ENCODE measurements at regions not wholly inside any gene's neighbourhood (a gene's known extent, or its start where the extent isn't known, plus 50 kb on each side); places are given as distances from the start of the nearest gene placed in this dataset.

DNA sequence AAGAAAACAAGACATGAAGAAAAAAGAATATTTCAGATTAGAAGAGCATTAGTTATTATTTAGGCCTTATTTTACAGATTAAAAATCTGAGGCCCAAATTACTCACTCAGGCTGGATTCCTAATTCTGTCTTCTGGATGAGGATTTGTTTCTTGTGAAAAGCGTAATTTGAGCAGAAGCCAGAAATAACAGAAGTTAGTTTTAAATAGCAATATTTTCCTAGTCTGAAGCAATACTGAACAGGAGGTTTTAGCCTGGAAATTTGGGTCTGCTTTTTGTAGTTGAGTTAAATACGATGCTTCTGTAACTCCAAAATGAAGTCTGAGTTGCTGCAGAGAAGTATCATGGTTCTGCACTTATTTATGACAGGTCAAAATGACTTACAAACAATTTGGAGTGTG is 124.9 kb downstream of the RTL3 start:
- TF ChIP-seq, protein P1, sequence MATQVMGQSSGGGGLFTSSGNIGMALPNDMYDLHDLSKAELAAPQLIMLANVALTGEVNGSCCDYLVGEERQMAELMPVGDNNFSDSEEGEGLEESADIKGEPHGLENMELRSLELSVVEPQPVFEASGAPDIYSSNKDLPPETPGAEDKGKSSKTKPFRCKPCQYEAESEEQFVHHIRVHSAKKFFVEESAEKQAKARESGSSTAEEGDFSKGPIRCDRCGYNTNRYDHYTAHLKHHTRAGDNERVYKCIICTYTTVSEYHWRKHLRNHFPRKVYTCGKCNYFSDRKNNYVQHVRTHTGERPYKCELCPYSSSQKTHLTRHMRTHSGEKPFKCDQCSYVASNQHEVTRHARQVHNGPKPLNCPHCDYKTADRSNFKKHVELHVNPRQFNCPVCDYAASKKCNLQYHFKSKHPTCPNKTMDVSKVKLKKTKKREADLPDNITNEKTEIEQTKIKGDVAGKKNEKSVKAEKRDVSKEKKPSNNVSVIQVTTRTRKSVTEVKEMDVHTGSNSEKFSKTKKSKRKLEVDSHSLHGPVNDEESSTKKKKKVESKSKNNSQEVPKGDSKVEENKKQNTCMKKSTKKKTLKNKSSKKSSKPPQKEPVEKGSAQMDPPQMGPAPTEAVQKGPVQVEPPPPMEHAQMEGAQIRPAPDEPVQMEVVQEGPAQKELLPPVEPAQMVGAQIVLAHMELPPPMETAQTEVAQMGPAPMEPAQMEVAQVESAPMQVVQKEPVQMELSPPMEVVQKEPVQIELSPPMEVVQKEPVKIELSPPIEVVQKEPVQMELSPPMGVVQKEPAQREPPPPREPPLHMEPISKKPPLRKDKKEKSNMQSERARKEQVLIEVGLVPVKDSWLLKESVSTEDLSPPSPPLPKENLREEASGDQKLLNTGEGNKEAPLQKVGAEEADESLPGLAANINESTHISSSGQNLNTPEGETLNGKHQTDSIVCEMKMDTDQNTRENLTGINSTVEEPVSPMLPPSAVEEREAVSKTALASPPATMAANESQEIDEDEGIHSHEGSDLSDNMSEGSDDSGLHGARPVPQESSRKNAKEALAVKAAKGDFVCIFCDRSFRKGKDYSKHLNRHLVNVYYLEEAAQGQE (IDR thresholded peaks at IDR 0.05; ENCODE audit: insufficient replicate concordance, low read depth), result no peak
- TF ChIP-seq, protein P2, sequence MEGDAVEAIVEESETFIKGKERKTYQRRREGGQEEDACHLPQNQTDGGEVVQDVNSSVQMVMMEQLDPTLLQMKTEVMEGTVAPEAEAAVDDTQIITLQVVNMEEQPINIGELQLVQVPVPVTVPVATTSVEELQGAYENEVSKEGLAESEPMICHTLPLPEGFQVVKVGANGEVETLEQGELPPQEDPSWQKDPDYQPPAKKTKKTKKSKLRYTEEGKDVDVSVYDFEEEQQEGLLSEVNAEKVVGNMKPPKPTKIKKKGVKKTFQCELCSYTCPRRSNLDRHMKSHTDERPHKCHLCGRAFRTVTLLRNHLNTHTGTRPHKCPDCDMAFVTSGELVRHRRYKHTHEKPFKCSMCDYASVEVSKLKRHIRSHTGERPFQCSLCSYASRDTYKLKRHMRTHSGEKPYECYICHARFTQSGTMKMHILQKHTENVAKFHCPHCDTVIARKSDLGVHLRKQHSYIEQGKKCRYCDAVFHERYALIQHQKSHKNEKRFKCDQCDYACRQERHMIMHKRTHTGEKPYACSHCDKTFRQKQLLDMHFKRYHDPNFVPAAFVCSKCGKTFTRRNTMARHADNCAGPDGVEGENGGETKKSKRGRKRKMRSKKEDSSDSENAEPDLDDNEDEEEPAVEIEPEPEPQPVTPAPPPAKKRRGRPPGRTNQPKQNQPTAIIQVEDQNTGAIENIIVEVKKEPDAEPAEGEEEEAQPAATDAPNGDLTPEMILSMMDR (IDR thresholded peaks at IDR 0.05; ENCODE audit: insufficient read depth, low read length), result no peak
- TF ChIP-seq POLR2AphosphoS5 (IDR thresholded peaks at IDR 0.05; ENCODE audit: low read depth) (no peak), GABPA (IDR thresholded peaks at IDR 0.05; ENCODE audit: low read depth) (no peak), SPI1 (IDR thresholded peaks at IDR 0.05; ENCODE audit: borderline replicate concordance, low read depth) (no peak)
- no peak for DNase-seq (ENCODE audit: low read depth in 1 of 2, low spot score in 1 of 2)
- Histone ChIP-seq H3K4me3 (replicated peaks; ENCODE audit: insufficient read depth, low read length) (no peak overlapping the region), H3K27me3 (ENCODE audit: insufficient read depth, poor library complexity, severe bottlenecking) (no peaks in the 10 kb centered on the region), H3K27ac (replicated peaks) (no peak overlapping the region)

DNA sequence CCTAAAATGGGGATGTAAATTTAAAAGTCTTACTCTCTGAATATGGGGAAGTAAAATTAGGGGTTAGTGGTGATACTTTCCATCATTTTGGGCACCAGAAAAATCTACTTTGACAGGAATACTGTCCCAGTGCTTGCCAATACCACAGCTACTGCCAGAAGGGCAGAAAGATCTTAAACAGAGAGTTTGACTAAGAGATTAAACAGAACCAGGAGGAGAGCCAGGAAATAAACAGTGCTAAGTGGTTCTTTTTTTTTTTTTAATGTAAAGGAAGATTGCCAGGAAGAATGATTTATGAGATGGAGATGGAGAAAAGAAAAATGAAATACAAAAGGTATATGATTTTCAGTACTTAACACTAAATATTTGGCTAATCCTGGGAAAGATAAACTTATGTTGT is 126.8 kb downstream of the RTL3 start:
- H3K4me3 ChIP-seq (replicated peaks; ENCODE audit: insufficient read depth, low read length), result no peak overlapping the region
- no peak overlapping the region for H3K27ac ChIP-seq (replicated peaks)
- TF ChIP-seq SPI1 (IDR thresholded peaks at IDR 0.05; ENCODE audit: borderline replicate concordance, low read depth), result no peak
- TF ChIP-seq, protein P2 (IDR thresholded peaks at IDR 0.05; ENCODE audit: insufficient read depth, low read length), result no peak
- TF ChIP-seq POLR2AphosphoS5 (IDR thresholded peaks at IDR 0.05; ENCODE audit: low read depth), result no peak
- TF ChIP-seq, protein P1 (IDR thresholded peaks at IDR 0.05; ENCODE audit: insufficient replicate concordance, low read depth), result no peak
- no peak for TF ChIP-seq GABPA (IDR thresholded peaks at IDR 0.05; ENCODE audit: low read depth)
- no peak for DNase-seq (ENCODE audit: low read depth in 1 of 2, low spot score in 1 of 2)
- no peaks in the 10 kb centered on the region for H3K27me3 ChIP-seq (ENCODE audit: insufficient read depth, poor library complexity, severe bottlenecking)

DNA sequence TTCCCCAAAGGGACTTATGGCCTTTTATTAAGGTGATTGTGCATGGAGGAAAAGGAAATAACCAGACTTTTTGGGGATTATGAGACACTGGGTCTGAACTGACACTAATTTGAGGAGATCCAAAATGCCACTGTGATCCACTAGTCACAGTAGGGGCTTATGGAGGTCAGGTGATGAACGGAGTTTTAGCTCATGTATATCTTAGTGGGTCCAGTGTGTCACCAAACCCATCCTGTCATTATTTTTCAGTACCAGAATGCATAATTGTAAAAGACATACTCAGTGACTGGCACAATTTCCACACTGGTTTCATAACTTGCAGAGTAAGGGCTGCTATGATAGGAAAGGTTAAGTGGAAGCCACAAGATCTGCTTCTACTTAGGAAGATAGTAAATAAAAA is 131.3 kb downstream of the RTL3 start:
- no peak for DNase-seq (ENCODE audit: low read depth in 1 of 2, low spot score in 1 of 2)
- no peak for TF ChIP-seq POLR2AphosphoS5 (IDR thresholded peaks at IDR 0.05; ENCODE audit: low read depth)
- no peak for TF ChIP-seq GABPA (IDR thresholded peaks at IDR 0.05; ENCODE audit: low read depth)
- no peak for TF ChIP-seq SPI1 (IDR thresholded peaks at IDR 0.05; ENCODE audit: borderline replicate concordance, low read depth)
- TF ChIP-seq, protein P1 (IDR thresholded peaks at IDR 0.05; ENCODE audit: insufficient replicate concordance, low read depth), result no peak
- TF ChIP-seq, protein P2 (IDR thresholded peaks at IDR 0.05; ENCODE audit: insufficient read depth, low read length), result no peak
- no peaks in the 10 kb centered on the region for H3K27me3 ChIP-seq (ENCODE audit: insufficient read depth, poor library complexity, severe bottlenecking)
- H3K4me3 ChIP-seq (replicated peaks; ENCODE audit: insufficient read depth, low read length), result no peak overlapping the region
- H3K27ac ChIP-seq (replicated peaks), result no peak overlapping the region
